Retinal pigment epithelial cell (primary cell): ENCODE measurements at regions not wholly inside any gene's neighbourhood (a gene's known extent, or its start where the extent isn't known, plus 50 kb on each side); places are given as distances from the start of the nearest gene placed in this dataset.

Experiments
- DNase-seq: peaks from one replicate; pipeline ENCODE4 v3.0.0-alpha.2; 2010; ENCODE audit warnings: low read depth
- H3K4me3 ChIP-seq: 2 replicates; pipeline ENCODE4 v1.5.1; 2011; ENCODE audit warnings: mild to moderate bottlenecking, low read length, control low read depth, moderate library complexity
- CTCF ChIP-seq: conservative IDR thresholded peaks from 2 replicates; pipeline ENCODE4 v1.5.1; 2011; ENCODE audit warnings: low read depth, low read length, control low read depth, inconsistent platforms

DNA sequence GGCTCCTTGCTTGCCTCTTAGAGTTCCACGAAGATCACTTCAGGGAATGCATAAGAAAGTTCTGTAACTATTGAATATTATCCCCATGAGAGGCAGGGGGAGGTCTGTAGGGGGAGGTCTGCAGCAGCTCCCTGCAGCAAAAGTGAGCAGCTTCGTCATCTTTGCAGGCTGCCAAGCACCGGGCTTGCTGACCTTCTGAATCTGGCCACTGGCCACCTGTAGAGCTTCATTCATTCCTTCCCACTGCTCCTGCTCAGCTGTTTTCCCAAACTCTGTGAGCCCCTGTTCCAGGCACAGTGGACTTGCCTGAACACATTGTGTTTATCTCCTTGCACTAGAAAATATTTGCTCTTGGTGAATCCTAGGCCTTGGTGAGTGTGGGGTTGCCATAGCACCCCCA is 443.3 kb downstream of the HAPSTR1 start:
- no peak for DNase-seq
- H3K4me3 ChIP-seq = no peak overlapping the region
- TF ChIP-seq CTCF = no peak

DNA sequence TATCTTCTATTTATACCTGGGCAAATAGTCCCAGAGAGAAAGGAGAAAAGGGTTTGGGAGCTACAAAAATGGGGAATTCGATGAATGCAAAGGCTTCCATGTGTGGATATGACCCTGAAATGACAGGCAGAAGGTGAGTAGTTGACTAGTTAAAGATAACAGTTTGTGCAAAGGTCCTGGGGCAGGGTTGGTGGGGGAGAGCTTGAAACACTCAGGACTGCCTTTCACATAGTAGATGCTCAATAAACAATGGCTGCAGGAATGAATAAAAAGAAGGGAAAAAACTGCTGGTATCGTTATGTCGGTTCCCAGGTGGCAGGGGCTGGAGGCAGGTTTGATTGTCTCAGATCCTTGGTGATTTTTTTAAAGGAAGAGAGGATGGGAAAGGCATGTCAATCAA is 445.5 kb downstream of the HAPSTR1 start:
- H3K4me3 ChIP-seq = no peak overlapping the region
- no peak for TF ChIP-seq CTCF
- DNase-seq = no peak

GRCh38 chr16:9539346-9539745 is 447.9 kb downstream of the HAPSTR1 start:
- H3K4me3 ChIP-seq = no peak overlapping the region
- no peak for TF ChIP-seq CTCF
- DNase-seq = no peak

DNA sequence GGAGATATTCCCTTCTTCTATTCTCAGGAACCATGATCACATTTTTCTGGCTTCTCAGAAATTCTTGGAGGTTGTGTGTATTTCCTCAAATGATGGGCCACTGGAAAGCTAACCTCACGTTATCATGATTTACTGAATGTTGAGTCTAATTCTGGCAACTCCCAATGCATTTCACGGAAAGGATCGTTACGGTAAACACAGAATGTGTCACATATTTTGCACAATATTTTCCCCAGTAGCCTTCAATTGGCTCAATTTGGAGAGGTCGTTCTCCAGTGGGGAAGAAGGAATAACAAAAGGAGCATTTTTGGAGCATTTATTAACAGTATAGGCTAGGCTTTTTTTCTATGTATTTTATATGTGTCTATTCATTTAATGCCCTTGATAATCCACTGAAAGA is 450.3 kb downstream of the HAPSTR1 start:
- no peak for TF ChIP-seq CTCF
- DNase-seq = no peak
- H3K4me3 ChIP-seq = no peak overlapping the region

DNA sequence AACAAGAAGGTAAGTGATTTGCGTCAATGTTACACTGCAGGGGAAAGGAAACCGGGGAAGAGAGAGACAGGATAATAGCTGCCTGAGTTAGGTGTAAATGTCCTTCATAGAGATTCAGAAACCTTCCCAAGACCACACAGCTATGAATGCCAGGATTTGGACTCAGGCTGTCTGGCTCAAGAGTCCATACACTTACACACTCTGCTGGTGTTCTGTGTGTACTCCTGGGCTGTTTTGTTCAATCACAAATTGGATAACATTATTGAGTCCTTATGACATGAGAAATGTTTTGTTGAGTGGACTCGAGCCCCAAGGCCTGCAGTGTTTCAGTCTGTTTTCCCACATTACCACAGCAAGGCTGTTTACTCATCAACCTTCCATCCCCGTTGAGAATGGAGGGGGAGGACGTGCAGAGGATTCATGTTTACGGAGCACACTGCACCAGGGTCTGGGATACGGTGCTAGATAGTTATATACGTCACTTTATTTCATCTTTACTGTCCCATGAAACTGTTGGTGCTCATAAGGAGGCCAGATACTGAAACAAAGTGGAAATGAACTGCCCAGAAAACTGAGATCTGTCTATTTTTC is 450.8 kb downstream of the HAPSTR1 start:
- TF ChIP-seq CTCF = no peak
- no peak for DNase-seq
- H3K4me3 ChIP-seq = no peak overlapping the region

- no peak for DNase-seq
These were observed 454.3 kb downstream of the HAPSTR1 start for GRCh38 chr16:9545522-9546437.

More at GRCh38 chr16:9545522-9546437, 454.3 kb downstream of the HAPSTR1 start:
- no peak overlapping the region for H3K4me3 ChIP-seq
- no peak for TF ChIP-seq CTCF
